ENCODE measurements at regions not wholly inside any gene's neighbourhood (a gene's known extent, or its start where the extent isn't known, plus 50 kb on each side); places are given as distances from the start of the nearest gene placed in this dataset.

GRCh38 chr6:130314271-130314670 is 51.5 kb upstream of the TMEM200A start:
- Mint-ChIP-seq H3K27me3 (no peaks in the 10 kb centered on the region), H3K36me3 (no peaks in the 10 kb centered on the region), H3K4me1 (peaks cover 7% of the 10 kb centered on the region), H3K9me3 (no peaks in the 10 kb centered on the region), H3K4me3 (no peak overlapping the region), H3K27ac (no peak overlapping the region)
- no peak for DNase-seq

- Mint-ChIP-seq H3K27me3 (no peaks in the 10 kb centered on the region), H3K27ac (no peak overlapping the region), H3K36me3 (no peaks in the 10 kb centered on the region), H3K9me3 (no peaks in the 10 kb centered on the region), H3K4me3 (no peak overlapping the region), H3K4me1 (peaks cover 7% of the 10 kb centered on the region)
- DNase-seq, result no peak
These were observed 52.6 kb upstream of the TMEM200A start for GRCh38 chr6:130313206-130313605.

GRCh38 chr6:130309028-130309427 is 56.8 kb upstream of the TMEM200A start:
- H3K36me3 Mint-ChIP-seq, result no peaks in the 10 kb centered on the region

GRCh38 chr6:130307752-130308361 is 58.0 kb upstream of the TMEM200A start:
- Mint-ChIP-seq H3K9me3 (peaks cover 1% of the 10 kb centered on the region), H3K27me3 (no peaks in the 10 kb centered on the region), H3K4me3 (no peak overlapping the region), H3K36me3 (no peaks in the 10 kb centered on the region), H3K27ac (no peak overlapping the region), H3K4me1 (peaks cover 2% of the 10 kb centered on the region)
- no peak for DNase-seq

More at GRCh38 chr6:130309028-130309427, 56.8 kb upstream of the TMEM200A start:
- no peak overlapping the region for H3K4me3 Mint-ChIP-seq
- no peaks in the 10 kb centered on the region for H3K27me3 Mint-ChIP-seq
- peaks cover 5% of the 10 kb centered on the region for H3K4me1 Mint-ChIP-seq
- H3K27ac Mint-ChIP-seq, result no peak overlapping the region
- peaks cover 1% of the 10 kb centered on the region for H3K9me3 Mint-ChIP-seq
- DNase-seq, result no peak

GRCh38 chr6:130306377-130306776 is 59.4 kb upstream of the TMEM200A start:
- peaks cover 2% of the 10 kb centered on the region for H3K4me1 Mint-ChIP-seq
- H3K27me3 Mint-ChIP-seq, result no peaks in the 10 kb centered on the region
- no peak for DNase-seq
- H3K4me3 Mint-ChIP-seq, result no peak overlapping the region
- no peaks in the 10 kb centered on the region for H3K36me3 Mint-ChIP-seq
- no peak overlapping the region for H3K27ac Mint-ChIP-seq
- peaks cover 6% of the 10 kb centered on the region for H3K9me3 Mint-ChIP-seq

- no peak for DNase-seq
- H3K36me3 Mint-ChIP-seq, result no peaks in the 10 kb centered on the region
- H3K27ac Mint-ChIP-seq, result no peak overlapping the region
- no peak overlapping the region for H3K4me3 Mint-ChIP-seq
- peaks cover 6% of the 10 kb centered on the region for H3K9me3 Mint-ChIP-seq
- H3K27me3 Mint-ChIP-seq, result no peaks in the 10 kb centered on the region
- H3K4me1 Mint-ChIP-seq, result peaks cover 2% of the 10 kb centered on the region
These were observed 62.4 kb upstream of the TMEM200A start for GRCh38 chr6:130303431-130303830.

GRCh38 chr6:130298258-130298657 is 67.6 kb upstream of the TMEM200A start:
- no peak overlapping the region for H3K27ac Mint-ChIP-seq
- no peak for DNase-seq
- H3K9me3 Mint-ChIP-seq, result peaks cover 4% of the 10 kb centered on the region
- H3K36me3 Mint-ChIP-seq, result no peaks in the 10 kb centered on the region
- no peak overlapping the region for H3K4me3 Mint-ChIP-seq
- no peaks in the 10 kb centered on the region for H3K4me1 Mint-ChIP-seq
- H3K27me3 Mint-ChIP-seq, result peaks cover 2% of the 10 kb centered on the region

GRCh38 chr6:130296854-130297253 is 69.0 kb upstream of the TMEM200A start:
- Mint-ChIP-seq H3K4me1 (no peaks in the 10 kb centered on the region), H3K36me3 (no peaks in the 10 kb centered on the region), H3K4me3 (no peak overlapping the region), H3K27me3 (peaks cover 2% of the 10 kb centered on the region), H3K27ac (no peak overlapping the region), H3K9me3 (peaks cover under 1% of the 10 kb centered on the region)
- DNase-seq, result no peak

GRCh38 chr6:130293800-130294199 is 71.0 kb upstream of the SAMD3 start:
- H3K27me3 Mint-ChIP-seq, result peaks cover 2% of the 10 kb centered on the region

GRCh38 chr6:130288065-130288464 is 65.3 kb upstream of the SAMD3 start:
- Mint-ChIP-seq H3K36me3 (no peaks in the 10 kb centered on the region), H3K4me1 (no peaks in the 10 kb centered on the region), H3K27me3 (no peaks in the 10 kb centered on the region), H3K9me3 (no peaks in the 10 kb centered on the region), H3K27ac (no peak overlapping the region), H3K4me3 (no peak overlapping the region)
- DNase-seq, result no peak

More at GRCh38 chr6:130293800-130294199, 71.0 kb upstream of the SAMD3 start:
- Mint-ChIP-seq H3K4me3 (no peak overlapping the region), H3K27ac (no peak overlapping the region), H3K36me3 (no peaks in the 10 kb centered on the region), H3K4me1 (no peaks in the 10 kb centered on the region), H3K9me3 (no peaks in the 10 kb centered on the region)
- DNase-seq, result peak; percentile 9

GRCh38 chr6:130282234-130282995 is 59.7 kb upstream of the SAMD3 start:
- Mint-ChIP-seq H3K9me3 (peaks cover 2% of the 10 kb centered on the region), H3K4me1 (peaks cover 4% of the 10 kb centered on the region), H3K27me3 (no peaks in the 10 kb centered on the region), H3K36me3 (peaks cover 1% of the 10 kb centered on the region), H3K4me3 (no peak overlapping the region), H3K27ac (no peak overlapping the region)
- DNase-seq, result no peak

- Mint-ChIP-seq H3K36me3 (peaks cover 16% of the 10 kb centered on the region), H3K9me3 (peaks cover 22% of the 10 kb centered on the region), H3K27ac (no peak overlapping the region), H3K27me3 (no peaks in the 10 kb centered on the region), H3K4me1 (no peaks in the 10 kb centered on the region), H3K4me3 (no peak overlapping the region)
- DNase-seq, result no peak
These were observed 53.8 kb upstream of the SAMD3 start for GRCh38 chr6:130276507-130276906.

GRCh38 chr6:130274007-130274406 is 51.3 kb upstream of the SAMD3 start:
- no peaks in the 10 kb centered on the region for H3K4me1 Mint-ChIP-seq
- peaks cover 24% of the 10 kb centered on the region for H3K9me3 Mint-ChIP-seq
- DNase-seq, result no peak
- H3K36me3 Mint-ChIP-seq, result peaks cover 17% of the 10 kb centered on the region
- no peak overlapping the region for H3K4me3 Mint-ChIP-seq
- no peaks in the 10 kb centered on the region for H3K27me3 Mint-ChIP-seq
- no peak overlapping the region for H3K27ac Mint-ChIP-seq

Data from activated naive CD8-positive, alpha-beta T cell treated with anti-CD3 and anti-CD28 coated beads for 36 hours (primary cell).